Adrenal gland (tissue), 5 donors: ENCODE measurements at regions not wholly inside any gene's neighbourhood (a gene's known extent, or its start where the extent isn't known, plus 50 kb on each side); places are given as distances from the start of the nearest gene placed in this dataset.

ENCODE experiments used
- CTCF ChIP-seq, 6 experiments: fragments of 450-650 bp in 4 of 6; fragments of 200-600 bp in 2 of 6; sonication (generic) in 1 of 6; IDR thresholded peaks; 1 replicate in 5 of 6; 2 replicates in 1 of 6; pipeline versions ENCODE4 v1.5.1 to v1.8.0; 2016 to 2021; ENCODE audit warnings: antibody characterized with exemption in 6 of 6, mild to moderate bottlenecking in 2 of 6, moderate library complexity in 1 of 6
- POLR2A ChIP-seq, 2 donors: fragments of 450-650 bp; IDR thresholded peaks; one replicate each; pipeline ENCODE4 v1.6.1; 2017; ENCODE audit warnings: antibody characterized with exemption in 2 of 2, mild to moderate bottlenecking in 2 of 2, moderate library complexity in 1 of 2
- donor health status: DM: no; HTN: no; CAD: no.

DNA sequence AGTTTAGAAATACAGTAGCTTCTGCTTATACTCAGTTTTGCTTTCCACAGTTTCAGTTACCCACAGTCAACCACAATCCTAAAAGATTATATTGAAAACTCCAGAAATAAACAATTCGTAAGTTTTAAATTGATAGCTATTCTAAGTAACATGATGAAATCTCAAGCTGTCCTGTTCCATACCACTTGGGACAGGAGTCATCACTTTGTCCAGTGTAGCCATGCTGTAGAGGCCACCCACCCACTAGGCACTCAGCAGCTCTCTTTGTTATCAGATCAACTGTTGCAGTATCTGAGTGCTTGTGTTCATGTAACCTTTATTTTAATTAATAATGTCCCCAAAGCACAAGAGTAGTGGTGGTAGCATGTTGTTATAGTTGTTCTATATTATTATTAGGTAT, 117.5 kb upstream of the IQCM start:
- TF ChIP-seq CTCF (IDR thresholded peaks at IDR 0.05) (no peak), POLR2A (IDR thresholded peaks at IDR 0.05) (no peak)
